DOHH2 (cell line): ENCODE measurements at regions not wholly inside any gene's neighbourhood (a gene's known extent, or its start where the extent isn't known, plus 50 kb on each side); places are given as distances from the start of the nearest gene placed in this dataset.

Source experiments
- H3F3A ChIP-seq: fragments of 200-600 bp; sonication (generic), shearing (Covaris generic); 2 replicates; pipeline ENCODE4 v1.6.0; 2016; ENCODE audit warnings: antibody characterized with exemption, mild to moderate bottlenecking; ENCODE audit not compliant: control insufficient read depth, insufficient read depth
- H3K27ac ChIP-seq: fragments of 200-600 bp; sonication (generic); 2 replicates; pipeline ENCODE4 v1.5.1; 2014; ENCODE audit warnings: low read depth, mild to moderate bottlenecking, low read length, moderate library complexity
- H3K27me3 ChIP-seq: fragments of 200-600 bp; sonication (generic); 2 replicates; pipeline ENCODE4 v1.6.1; 2014; ENCODE audit warnings: mild to moderate bottlenecking, low read length, mixed read lengths; ENCODE audit not compliant: control insufficient read depth
- H3K36me3 ChIP-seq: fragments of 200-600 bp; sonication (generic); 2 replicates; pipeline ENCODE4 v1.6.1; 2014; ENCODE audit warnings: mild to moderate bottlenecking, low read length, moderate library complexity, mixed read lengths; ENCODE audit not compliant: control insufficient read depth
- H3K4me1 ChIP-seq: fragments of 200-600 bp; sonication (generic); 2 replicates; pipeline ENCODE4 v1.6.1; 2014; ENCODE audit warnings: mild to moderate bottlenecking, low read length, mixed read lengths; ENCODE audit not compliant: control insufficient read depth
- H3K4me2 ChIP-seq: fragments of 200-600 bp; sonication (generic); 2 replicates; pipeline ENCODE4 v1.6.0; 2014; ENCODE audit warnings: mild to moderate bottlenecking, low read length, moderate library complexity
- H3K4me3 ChIP-seq: fragments of 200-600 bp; sonication (generic); 2 replicates; pipeline ENCODE4 v1.5.1; 2014; ENCODE audit warnings: mild to moderate bottlenecking, low read length, mixed read lengths
- H3K79me2 ChIP-seq: fragments of 200-600 bp; sonication (generic); 2 replicates; pipeline ENCODE4 v1.6.1; 2014; ENCODE audit warnings: mild to moderate bottlenecking, low read length, mixed read lengths; ENCODE audit not compliant: control insufficient read depth
- H3K9me2 ChIP-seq: fragments of 200-600 bp; sonication (generic); replicated peaks from 2 replicates; pipeline ENCODE4 v1.6.1; 2014; ENCODE audit warnings: mild to moderate bottlenecking, low read length, mixed read lengths; ENCODE audit not compliant: control insufficient read depth
- H3K9me3 ChIP-seq: fragments of 200-600 bp; sonication (generic); 2 replicates; pipeline ENCODE4 v1.6.1; 2014; ENCODE audit warnings: antibody characterized with exemption, low read length, mixed read lengths; ENCODE audit not compliant: control insufficient read depth, insufficient read depth
- H4K20me1 ChIP-seq: fragments of 200-600 bp; sonication (generic); 2 replicates; pipeline ENCODE4 v1.6.0; 2014; ENCODE audit warnings: low read depth, mild to moderate bottlenecking, antibody characterized with exemption, low read length, moderate library complexity; ENCODE audit not compliant: control insufficient read depth, insufficient read depth
- EZH2phosphoT487 ChIP-seq: fragments of 200-600 bp; sonication (generic); IDR thresholded peaks from 2 replicates; pipeline ENCODE4 v1.6.1; 2017; ENCODE audit warnings: borderline replicate concordance, mild to moderate bottlenecking, antibody characterized with exemption, low read length, moderate library complexity, mixed read lengths
- TF ChIP-seq, protein P1 (sequence below): fragments of 200-600 bp; sonication (generic); IDR thresholded peaks from one replicate; pipeline ENCODE4 v1.5.1; 2014; ENCODE audit warnings: antibody characterized with exemption, mild to moderate bottlenecking, low read depth, low read length; ENCODE audit not compliant: poor library complexity, severe bottlenecking

DNA sequence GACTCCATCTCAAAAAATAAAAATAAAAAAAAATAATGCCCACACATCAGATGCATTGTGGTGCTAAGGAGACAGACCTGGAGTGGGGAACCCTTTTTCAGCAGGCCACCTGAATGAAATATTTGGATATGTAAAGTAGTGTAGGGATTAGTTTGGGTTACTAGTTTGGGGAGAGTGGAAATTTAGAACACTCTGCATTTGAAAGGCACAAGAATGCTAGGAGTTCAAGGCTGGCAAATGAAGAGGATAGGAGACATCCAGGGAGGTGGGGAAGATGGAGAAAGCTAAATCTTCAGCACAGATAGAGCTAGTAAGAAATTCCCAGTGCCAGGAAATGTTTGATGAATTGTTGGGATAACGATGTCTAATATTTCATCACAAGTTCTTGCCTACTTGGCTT is 298.3 kb upstream of the ERCC4 start:
- Histone ChIP-seq H3F3A (no peaks in the 10 kb centered on the region), H4K20me1 (no peaks in the 10 kb centered on the region), H3K4me3 (no peak overlapping the region), H3K79me2 (no peaks in the 10 kb centered on the region), H3K27me3 (no peaks in the 10 kb centered on the region), H3K9me3 (no peaks in the 10 kb centered on the region), H3K4me1 (no peaks in the 10 kb centered on the region), H3K36me3 (no peaks in the 10 kb centered on the region), H3K4me2 (no peak overlapping the region), H3K27ac (no peak overlapping the region), H3K9me2 (no peaks in the 10 kb centered on the region)
- no peak for TF ChIP-seq EZH2phosphoT487
- TF ChIP-seq, protein P1, sequence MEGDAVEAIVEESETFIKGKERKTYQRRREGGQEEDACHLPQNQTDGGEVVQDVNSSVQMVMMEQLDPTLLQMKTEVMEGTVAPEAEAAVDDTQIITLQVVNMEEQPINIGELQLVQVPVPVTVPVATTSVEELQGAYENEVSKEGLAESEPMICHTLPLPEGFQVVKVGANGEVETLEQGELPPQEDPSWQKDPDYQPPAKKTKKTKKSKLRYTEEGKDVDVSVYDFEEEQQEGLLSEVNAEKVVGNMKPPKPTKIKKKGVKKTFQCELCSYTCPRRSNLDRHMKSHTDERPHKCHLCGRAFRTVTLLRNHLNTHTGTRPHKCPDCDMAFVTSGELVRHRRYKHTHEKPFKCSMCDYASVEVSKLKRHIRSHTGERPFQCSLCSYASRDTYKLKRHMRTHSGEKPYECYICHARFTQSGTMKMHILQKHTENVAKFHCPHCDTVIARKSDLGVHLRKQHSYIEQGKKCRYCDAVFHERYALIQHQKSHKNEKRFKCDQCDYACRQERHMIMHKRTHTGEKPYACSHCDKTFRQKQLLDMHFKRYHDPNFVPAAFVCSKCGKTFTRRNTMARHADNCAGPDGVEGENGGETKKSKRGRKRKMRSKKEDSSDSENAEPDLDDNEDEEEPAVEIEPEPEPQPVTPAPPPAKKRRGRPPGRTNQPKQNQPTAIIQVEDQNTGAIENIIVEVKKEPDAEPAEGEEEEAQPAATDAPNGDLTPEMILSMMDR, result no peak

DNA sequence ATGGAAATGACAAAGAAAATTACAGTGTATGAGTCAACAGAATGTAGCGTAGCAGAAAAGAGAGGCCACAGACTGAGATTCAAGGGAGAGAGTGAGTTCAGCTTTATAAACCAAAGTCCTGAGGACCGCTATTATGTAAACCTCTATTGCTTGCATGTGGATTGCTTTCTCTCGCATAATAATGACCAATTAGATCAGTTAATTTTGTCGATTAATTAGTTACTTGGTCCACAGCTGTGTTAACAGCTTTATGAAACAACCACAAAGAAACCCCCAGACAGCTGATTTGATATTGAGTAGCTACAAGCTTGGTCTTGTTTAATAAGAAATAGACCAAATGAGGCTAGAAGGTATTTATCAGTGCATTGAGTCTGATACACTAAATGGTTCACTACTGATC is 291.8 kb upstream of the ERCC4 start:
- Histone ChIP-seq H3K4me3 (no peak overlapping the region), H3K79me2 (no peaks in the 10 kb centered on the region), H3K27ac (no peak overlapping the region), H3K27me3 (0 out of 2 replicates have a peak, but pooled peaks cover 5% of the 10 kb centered on the region), H3K4me1 (no peaks in the 10 kb centered on the region), H3K36me3 (no peaks in the 10 kb centered on the region), H3K4me2 (no peak overlapping the region), H3F3A (no peaks in the 10 kb centered on the region), H4K20me1 (no peaks in the 10 kb centered on the region), H3K9me3 (no peaks in the 10 kb centered on the region), H3K9me2 (no peaks in the 10 kb centered on the region)
- no peak for TF ChIP-seq EZH2phosphoT487
- TF ChIP-seq, protein P1, result no peak

GRCh38 chr16:13629704-13630103 is 290.2 kb upstream of the ERCC4 start:
- Histone ChIP-seq H4K20me1 (no peaks in the 10 kb centered on the region), H3K79me2 (no peaks in the 10 kb centered on the region), H3K4me1 (no peaks in the 10 kb centered on the region), H3K27me3 (0 out of 2 replicates have a peak, but pooled peaks cover 5% of the 10 kb centered on the region), H3K9me2 (no peaks in the 10 kb centered on the region), H3K36me3 (no peaks in the 10 kb centered on the region), H3K9me3 (no peaks in the 10 kb centered on the region), H3K4me2 (no peak overlapping the region), H3F3A (no peaks in the 10 kb centered on the region), H3K27ac (no peak overlapping the region), H3K4me3 (no peak overlapping the region)
- TF ChIP-seq, protein P1, result no peak
- no peak for TF ChIP-seq EZH2phosphoT487
